Neutrophil (primary cell): ENCODE measurements at regions not wholly inside any gene's neighbourhood (a gene's known extent, or its start where the extent isn't known, plus 50 kb on each side); places are given as distances from the start of the nearest gene placed in this dataset.

ENCODE experiments used
- H3K27ac ChIP-seq: fragments of 200-600 bp; sonication (generic); 2 replicates; pipeline ENCODE4 v1.5.1; 2016; ENCODE audit warnings: mild to moderate bottlenecking, moderate library complexity
- H3K27me3 ChIP-seq: fragments of 200-600 bp; sonication (generic); 2 replicates; pipeline ENCODE4 v1.6.0; 2016; ENCODE audit warnings: mild to moderate bottlenecking
- H3K36me3 ChIP-seq: fragments of 200-600 bp; sonication (generic); 2 replicates; pipeline ENCODE4 v1.5.1; 2017
- H3K4me1 ChIP-seq, 2 experiments: fragments of 200-600 bp in 1 of 2; sonication (generic) in 1 of 2; 1 replicate in 1 of 2; 2 replicates in 1 of 2; pipeline versions ENCODE4 v1.5.1 to v1.6.1; 2013 to 2016; ENCODE audit warnings: low read depth in 1 of 2, low read length in 1 of 2, mild to moderate bottlenecking in 1 of 2, moderate library complexity in 1 of 2; ENCODE audit not compliant: control insufficient read depth in 1 of 2, insufficient read depth in 1 of 2
- H3K4me3 ChIP-seq, 2 experiments: fragments of 200-600 bp in 1 of 2; sonication (generic) in 1 of 2; 1 replicate in 1 of 2; 2 replicates in 1 of 2; pipeline ENCODE4 v1.5.1; 2013 to 2016; ENCODE audit warnings: low read depth in 1 of 2, low read length in 1 of 2, mild to moderate bottlenecking in 1 of 2, moderate library complexity in 1 of 2
- H3K9me3 ChIP-seq: fragments of 200-600 bp; sonication (generic); 2 replicates; pipeline ENCODE4 v1.5.1; 2016
- CTCF ChIP-seq: fragments of 200-600 bp; sonication (generic); IDR thresholded peaks from 2 replicates; pipeline ENCODE4 v1.5.1; 2016; ENCODE audit warnings: antibody characterized with exemption

- Histone ChIP-seq H3K27ac (no peak overlapping the region), H3K36me3 (no peaks in the 10 kb centered on the region), H3K4me1 (no peaks in the 10 kb centered on the region), H3K27me3 (no peaks in the 10 kb centered on the region), H3K9me3 (no peaks in the 10 kb centered on the region), H3K4me3 (no peak overlapping the region)
- no peak for TF ChIP-seq CTCF
Observed at GRCh38 chr2:38450509-38450908, 73.4 kb upstream of the ATL2 start.

GRCh38 chr2:38448692-38449410 is 71.8 kb upstream of the ATL2 start:
- Histone ChIP-seq H3K27ac (no peak overlapping the region), H3K4me3 (no peak overlapping the region), H3K36me3 (no peaks in the 10 kb centered on the region), H3K27me3 (no peaks in the 10 kb centered on the region), H3K4me1 (peaks cover 0 to 4% of the 10 kb centered on the region in 2 experiments), H3K9me3 (no peaks in the 10 kb centered on the region)
- no peak for TF ChIP-seq CTCF

GRCh38 chr2:38446906-38447561 is 70.0 kb upstream of the ATL2 start:
- H3K9me3 ChIP-seq = no peaks in the 10 kb centered on the region
- no peak for TF ChIP-seq CTCF
- peaks cover 0 to 4% of the 10 kb centered on the region in 2 experiments for H3K4me1 ChIP-seq
- H3K27ac ChIP-seq = no peak overlapping the region
- no peaks in the 10 kb centered on the region for H3K27me3 ChIP-seq
- no peak overlapping the region for H3K4me3 ChIP-seq
- no peaks in the 10 kb centered on the region for H3K36me3 ChIP-seq

GRCh38 chr2:38446418-38446817 is 69.3 kb upstream of the ATL2 start:
- Histone ChIP-seq H3K36me3 (no peaks in the 10 kb centered on the region), H3K4me3 (no peak overlapping the region), H3K27me3 (no peaks in the 10 kb centered on the region), H3K27ac (no peak overlapping the region), H3K9me3 (no peaks in the 10 kb centered on the region), H3K4me1 (peaks cover 0 to 4% of the 10 kb centered on the region in 2 experiments)
- no peak for TF ChIP-seq CTCF

GRCh38 chr2:38444247-38444646 is 67.2 kb upstream of the ATL2 start:
- Histone ChIP-seq H3K4me3 (no peak overlapping the region), H3K27me3 (no peaks in the 10 kb centered on the region), H3K36me3 (no peaks in the 10 kb centered on the region), H3K9me3 (no peaks in the 10 kb centered on the region), H3K27ac (no peak overlapping the region), H3K4me1 (peaks cover 4 to 9% of the 10 kb centered on the region in 2 experiments)
- no peak for TF ChIP-seq CTCF
